Endodermal cell (in vitro differentiated cells): ENCODE measurements at regions not wholly inside any gene's neighbourhood (a gene's known extent, or its start where the extent isn't known, plus 50 kb on each side); places are given as distances from the start of the nearest gene placed in this dataset.

Experiments used
- DNase-seq: peaks from one replicate; pipeline ENCODE4 v3.0.0-alpha.2; 2017
- H3K27ac ChIP-seq: 2 replicates; pipeline ENCODE4 v1.5.1; 2013; ENCODE audit warnings: mild to moderate bottlenecking, low read depth, low read length, moderate library complexity
- H3K27me3 ChIP-seq: 2 replicates; pipeline ENCODE4 v1.6.1; 2013; ENCODE audit warnings: mild to moderate bottlenecking, low read length, moderate library complexity; ENCODE audit not compliant: insufficient read depth, control insufficient read depth, poor library complexity, severe bottlenecking
- H3K36me3 ChIP-seq: 2 replicates; pipeline ENCODE4 v1.7.0; 2013; ENCODE audit warnings: mild to moderate bottlenecking, low read length, moderate library complexity; ENCODE audit not compliant: control insufficient read depth, insufficient read depth
- H3K4me1 ChIP-seq: one replicate; pipeline ENCODE4 v1.7.0; 2013; ENCODE audit warnings: low read length; ENCODE audit not compliant: control insufficient read depth, insufficient read depth
- H3K4me3 ChIP-seq: 2 replicates; pipeline ENCODE4 v1.5.1; 2013; ENCODE audit warnings: mild to moderate bottlenecking, low read length, moderate library complexity
- H3K9ac ChIP-seq: 2 replicates; pipeline ENCODE4 v1.6.1; 2013; ENCODE audit warnings: mild to moderate bottlenecking, low read length, moderate library complexity; ENCODE audit not compliant: poor library complexity, severe bottlenecking; ENCODE audit errors: extremely low read depth
- H3K9me3 ChIP-seq: 2 replicates; pipeline ENCODE4 v1.6.1; 2013; ENCODE audit warnings: mild to moderate bottlenecking, low read length, moderate library complexity; ENCODE audit not compliant: control insufficient read depth
- H3K27ac Mint-ChIP-seq: 2 replicates; pipeline ENCODE4 v1.8.0; 2020; ENCODE audit warnings: mixed read lengths
- H3K27me3 Mint-ChIP-seq: 2 replicates; pipeline ENCODE4 v1.8.0; 2021; ENCODE audit warnings: mild to moderate bottlenecking, mixed read lengths; ENCODE audit not compliant: insufficient read depth
- H3K36me3 Mint-ChIP-seq: 2 replicates; pipeline ENCODE4 v1.8.0; 2020; ENCODE audit warnings: low read depth, mixed read lengths
- H3K4me1 Mint-ChIP-seq: 2 replicates; pipeline ENCODE4 v1.8.0; 2020; ENCODE audit warnings: mixed read lengths
- H3K4me3 Mint-ChIP-seq: 2 replicates; pipeline ENCODE4 v1.8.0; 2020; ENCODE audit warnings: mild to moderate bottlenecking, moderate library complexity, mixed read lengths
- H3K9me3 Mint-ChIP-seq: 2 replicates; pipeline ENCODE4 v1.8.0; 2020; ENCODE audit warnings: mild to moderate bottlenecking, mixed read lengths
- CTCF ChIP-seq: fragments of 200-600 bp; sonication (generic); conservative IDR thresholded peaks from 2 replicates; pipeline ENCODE4 v1.5.0; 2021; ENCODE audit warnings: antibody characterized with exemption, mild to moderate bottlenecking
- WGBS, 2 experiments: methylation state at CpG; one replicate each; pipeline versions ENCODE4 v1.1.5 to v1.1.7; 2013; ENCODE audit warnings: missing lambda C conversion rate in 2 of 2, mixed read lengths in 1 of 2; ENCODE audit not compliant: insufficient coverage in 1 of 2, insufficient read length in 1 of 2; 5-methylcytosine and 5-hydroxymethylcytosine counted together

GRCh38 chr3:194906229-194906629 lies 220.5 kb downstream of the FAM43A start:
- Histone ChIP-seq H3K4me1 (no peaks in the 10 kb centered on the region), H3K9ac (no peak overlapping the region), H3K27me3 (no peaks in the 10 kb centered on the region), H3K4me3 (no peak overlapping the region), H3K36me3 (no peaks in the 10 kb centered on the region), H3K9me3 (peaks cover 17% of the 10 kb centered on the region), H3K27ac (no peak overlapping the region)
- TF ChIP-seq CTCF: no peak
- Mint-ChIP-seq H3K4me1 (no peaks in the 10 kb centered on the region), H3K4me3 (no peak overlapping the region), H3K27ac (no peak overlapping the region), H3K27me3 (no peaks in the 10 kb centered on the region), H3K36me3 (no peaks in the 10 kb centered on the region), H3K9me3 (peaks cover 15% of the 10 kb centered on the region)
- 79 to 100% methylated on average over 1 to 4 of the region's 4 CpGs for WGBS, 2 experiments
- DNase-seq: no peak

GRCh38 chr3:194906970-194907629 lies 221.4 kb downstream of the FAM43A start:
- DNase-seq: no peak
- H3K4me3 ChIP-seq: no peak overlapping the region
- Mint-ChIP-seq H3K27me3 (no peaks in the 10 kb centered on the region), H3K9me3 (peaks cover 15% of the 10 kb centered on the region), H3K4me3 (no peak overlapping the region), H3K27ac (no peak overlapping the region), H3K36me3 (no peaks in the 10 kb centered on the region), H3K4me1 (no peaks in the 10 kb centered on the region)
- no peak for TF ChIP-seq CTCF
- H3K9me3 ChIP-seq: peaks cover 17% of the 10 kb centered on the region
- H3K36me3 ChIP-seq: no peaks in the 10 kb centered on the region
- no peak overlapping the region for H3K27ac ChIP-seq
- 78 to 82% methylated on average over 4 to 11 of the region's 11 CpGs for WGBS, 2 experiments
- no peak overlapping the region for H3K9ac ChIP-seq
- no peaks in the 10 kb centered on the region for H3K27me3 ChIP-seq
- H3K4me1 ChIP-seq: no peaks in the 10 kb centered on the region

GRCh38 chr3:194907811-194908210 lies 222.1 kb downstream of the FAM43A start:
- Histone ChIP-seq H3K4me1 (no peaks in the 10 kb centered on the region), H3K9me3 (peaks cover 17% of the 10 kb centered on the region), H3K27ac (no peak overlapping the region), H3K27me3 (no peaks in the 10 kb centered on the region), H3K4me3 (no peak overlapping the region), H3K9ac (no peak overlapping the region), H3K36me3 (no peaks in the 10 kb centered on the region)
- no peaks in the 10 kb centered on the region for H3K36me3 Mint-ChIP-seq
- H3K27me3 Mint-ChIP-seq: no peaks in the 10 kb centered on the region
- TF ChIP-seq CTCF: no peak
- WGBS, 2 experiments: 61 to 78% methylated on average over 5 of the region's 5 CpGs
- peaks cover 15% of the 10 kb centered on the region for H3K9me3 Mint-ChIP-seq
- no peak for DNase-seq
- no peak overlapping the region for H3K4me3 Mint-ChIP-seq
- H3K4me1 Mint-ChIP-seq: no peaks in the 10 kb centered on the region
- H3K27ac Mint-ChIP-seq: no peak overlapping the region
